C4-2B (cell line): ENCODE measurements at regions not wholly inside any gene's neighbourhood (a gene's known extent, or its start where the extent isn't known, plus 50 kb on each side); places are given as distances from the start of the nearest gene placed in this dataset.

ENCODE experiments used
- ZFX ChIP-seq: fragments of 450-650 bp; IDR thresholded peaks from 2 replicates; pipeline ENCODE4 v1.6.1; 2017
- TF ChIP-seq, protein P1 (sequence below): fragments of 450-650 bp; conservative IDR thresholded peaks from 2 replicates; pipeline ENCODE4 v1.5.1; 2017; ENCODE audit warnings: mild to moderate bottlenecking

DNA sequence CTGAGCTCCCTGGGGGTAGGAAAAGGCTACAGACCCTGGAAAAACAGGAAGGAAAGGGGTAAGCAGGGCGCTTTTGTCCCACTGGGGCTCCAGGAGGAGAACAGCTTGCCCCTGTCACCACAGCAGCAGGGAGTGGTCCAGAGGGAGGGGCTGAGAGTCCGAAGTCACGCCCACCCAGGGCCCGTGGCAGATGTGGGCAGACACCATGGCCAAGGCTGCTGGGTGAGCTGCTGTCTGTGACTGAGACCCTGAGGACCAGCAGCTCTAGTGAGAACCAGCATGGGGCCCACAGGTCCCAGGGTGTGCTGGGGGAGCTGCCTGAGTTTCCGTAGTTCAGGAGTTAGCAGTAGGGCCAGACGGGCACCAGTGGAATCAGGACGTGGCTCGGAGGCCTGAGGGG lies 162.0 kb downstream of the SPP2 start:
- TF ChIP-seq, protein P1, sequence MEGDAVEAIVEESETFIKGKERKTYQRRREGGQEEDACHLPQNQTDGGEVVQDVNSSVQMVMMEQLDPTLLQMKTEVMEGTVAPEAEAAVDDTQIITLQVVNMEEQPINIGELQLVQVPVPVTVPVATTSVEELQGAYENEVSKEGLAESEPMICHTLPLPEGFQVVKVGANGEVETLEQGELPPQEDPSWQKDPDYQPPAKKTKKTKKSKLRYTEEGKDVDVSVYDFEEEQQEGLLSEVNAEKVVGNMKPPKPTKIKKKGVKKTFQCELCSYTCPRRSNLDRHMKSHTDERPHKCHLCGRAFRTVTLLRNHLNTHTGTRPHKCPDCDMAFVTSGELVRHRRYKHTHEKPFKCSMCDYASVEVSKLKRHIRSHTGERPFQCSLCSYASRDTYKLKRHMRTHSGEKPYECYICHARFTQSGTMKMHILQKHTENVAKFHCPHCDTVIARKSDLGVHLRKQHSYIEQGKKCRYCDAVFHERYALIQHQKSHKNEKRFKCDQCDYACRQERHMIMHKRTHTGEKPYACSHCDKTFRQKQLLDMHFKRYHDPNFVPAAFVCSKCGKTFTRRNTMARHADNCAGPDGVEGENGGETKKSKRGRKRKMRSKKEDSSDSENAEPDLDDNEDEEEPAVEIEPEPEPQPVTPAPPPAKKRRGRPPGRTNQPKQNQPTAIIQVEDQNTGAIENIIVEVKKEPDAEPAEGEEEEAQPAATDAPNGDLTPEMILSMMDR, result no peak
- TF ChIP-seq ZFX, result no peak
